ENCODE measurements at regions not wholly inside any gene's neighbourhood (a gene's known extent, or its start where the extent isn't known, plus 50 kb on each side); places are given as distances from the start of the nearest gene placed in this dataset.

GRCh38 chr4:10738826-10739489 is 54.4 kb upstream of the CLNK start:
- intact Hi-C loops (cut with DNase I), result no loop called here
- no peak for DNase-seq
- TF ChIP-seq CTCF (IDR thresholded peaks at IDR 0.05), result no peak

GRCh38 chr4:10737337-10737736 is 52.8 kb upstream of the CLNK start:
- ATAC-seq, result no peak

More at GRCh38 chr4:10738826-10739489, 54.4 kb upstream of the CLNK start:
- Histone ChIP-seq H3K4me1 (no peaks in the 10 kb centered on the region), H3K36me3 (no peaks in the 10 kb centered on the region), H3K27ac (no peak overlapping the region), H3K9me3 (no peaks in the 10 kb centered on the region), H3K4me3 (no peak overlapping the region), H3K27me3 (no peaks in the 10 kb centered on the region)
- no peak for ATAC-seq

GRCh38 chr4:10736895-10737294 is 52.3 kb upstream of the CLNK start:
- Histone ChIP-seq H3K9me3 (no peaks in the 10 kb centered on the region), H3K36me3 (no peaks in the 10 kb centered on the region), H3K4me3 (no peak overlapping the region), H3K4me1 (no peaks in the 10 kb centered on the region), H3K27ac (no peak overlapping the region), H3K27me3 (no peaks in the 10 kb centered on the region)
- no peak for DNase-seq
- no peak for ATAC-seq
- no peak for TF ChIP-seq CTCF (IDR thresholded peaks at IDR 0.05)
- intact Hi-C loops (cut with DNase I), result no loop called here

More at GRCh38 chr4:10737337-10737736, 52.8 kb upstream of the CLNK start:
- Histone ChIP-seq H3K9me3 (no peaks in the 10 kb centered on the region), H3K4me3 (no peak overlapping the region), H3K27me3 (no peaks in the 10 kb centered on the region), H3K36me3 (no peaks in the 10 kb centered on the region), H3K4me1 (no peaks in the 10 kb centered on the region), H3K27ac (no peak overlapping the region)
- intact Hi-C loops (cut with DNase I), result no loop called here
- DNase-seq, result no peak
- no peak for TF ChIP-seq CTCF (IDR thresholded peaks at IDR 0.05)

GRCh38 chr4:10736266-10736665 is 51.7 kb upstream of the CLNK start:
- ATAC-seq (no peak), DNase-seq (no peak)
- no peaks in the 10 kb centered on the region for H3K9me3 ChIP-seq
- intact Hi-C loops (cut with DNase I), result no loop called here
- no peaks in the 10 kb centered on the region for H3K4me1 ChIP-seq
- H3K27ac ChIP-seq, result no peak overlapping the region
- H3K4me3 ChIP-seq, result no peak overlapping the region
- H3K36me3 ChIP-seq, result no peaks in the 10 kb centered on the region
- no peak for TF ChIP-seq CTCF (IDR thresholded peaks at IDR 0.05)
- H3K27me3 ChIP-seq, result no peaks in the 10 kb centered on the region

GRCh38 chr4:10734697-10735096 is 50.1 kb upstream of the CLNK start:
- Histone ChIP-seq H3K27ac (no peak overlapping the region), H3K9me3 (no peaks in the 10 kb centered on the region), H3K27me3 (no peaks in the 10 kb centered on the region), H3K4me3 (no peak overlapping the region), H3K4me1 (no peaks in the 10 kb centered on the region), H3K36me3 (no peaks in the 10 kb centered on the region)
- intact Hi-C loops (cut with DNase I), result no loop called here
- DNase-seq (no peak), ATAC-seq (peak; percentile 14)
- no peak for TF ChIP-seq CTCF (IDR thresholded peaks at IDR 0.05)
